ENCODE measurements at regions not wholly inside any gene's neighbourhood (a gene's known extent, or its start where the extent isn't known, plus 50 kb on each side); places are given as distances from the start of the nearest gene placed in this dataset.

GRCh38 chr7:116447436-116447835, 52.1 kb upstream of the CAV2 start:
- DNase-seq (ENCODE audit: insufficient read length, low spot score), result no peak
- no peak for FAIRE-seq
- TF ChIP-seq CTCF (IDR thresholded peaks at IDR 0.05; ENCODE audit: insufficient read depth, missing control alignments), result no peak

GRCh38 chr7:116447966-116448839, 51.3 kb upstream of the CAV2 start:
- FAIRE-seq (no peak), DNase-seq (ENCODE audit: insufficient read length, low spot score) (no peak)
- TF ChIP-seq CTCF (IDR thresholded peaks at IDR 0.05; ENCODE audit: insufficient read depth, missing control alignments), result no peak

- FAIRE-seq, result no peak
- no peak for TF ChIP-seq CTCF (IDR thresholded peaks at IDR 0.05; ENCODE audit: insufficient read depth, missing control alignments)
- DNase-seq (ENCODE audit: insufficient read length, low spot score), result no peak
Measured at GRCh38 chr7:116449441-116449840, 50.1 kb upstream of the CAV2 start.
